Glomerular visceral epithelial cell (primary cell): ENCODE measurements at regions not wholly inside any gene's neighbourhood (a gene's known extent, or its start where the extent isn't known, plus 50 kb on each side); places are given as distances from the start of the nearest gene placed in this dataset.

ENCODE experiments used
- DNase-seq: peaks from one replicate; pipeline ENCODE4 v3.0.0-alpha.2; 2016; ENCODE audit errors: extremely low spot score

GRCh38 chr15:62773369-62774165 is 269.0 kb upstream of the TPM1 start:
- peak; percentile 72 for DNase-seq

GRCh38 chr15:62775932-62776331 is 266.6 kb upstream of the TPM1 start:
- DNase-seq, result no peak

- DNase-seq, result no peak
These were observed 264.9 kb upstream of the TPM1 start for GRCh38 chr15:62777671-62778070.

- DNase-seq, result peak; percentile 69
These were observed 263.3 kb upstream of the TPM1 start for GRCh38 chr15:62779036-62779770.

GRCh38 chr15:62779899-62780298 is 262.6 kb upstream of the TPM1 start:
- no peak for DNase-seq

GRCh38 chr15:62781081-62781497 is 261.5 kb upstream of the TPM1 start:
- peak; percentile 40 for DNase-seq

- peak; percentile 86 for DNase-seq
These were observed 260.3 kb upstream of the TPM1 start for GRCh38 chr15:62782071-62782841.

GRCh38 chr15:62782896-62783295 is 259.7 kb upstream of the TPM1 start:
- no peak for DNase-seq

- peak; percentile 80 for DNase-seq
These were observed 259.1 kb upstream of the TPM1 start for GRCh38 chr15:62783303-62783957.

- no peak for DNase-seq
These were observed 256.4 kb upstream of the TPM1 start for GRCh38 chr15:62785881-62786828.

GRCh38 chr15:62787401-62787800 is 255.1 kb upstream of the TPM1 start:
- DNase-seq, result no peak

- DNase-seq, result no peak
These were observed 254.3 kb upstream of the TPM1 start for GRCh38 chr15:62788224-62788623.

GRCh38 chr15:62790546-62790945 is 252.0 kb upstream of the TPM1 start:
- DNase-seq, result no peak

GRCh38 chr15:62791694-62792093 is 250.9 kb upstream of the TPM1 start:
- no peak for DNase-seq

- no peak for DNase-seq
These were observed 249.4 kb upstream of the TPM1 start for GRCh38 chr15:62792986-62793751.

- DNase-seq, result no peak
These were observed 248.8 kb upstream of the TPM1 start for GRCh38 chr15:62793752-62794144.

GRCh38 chr15:62795171-62795570 is 247.4 kb upstream of the TPM1 start:
- DNase-seq, result no peak

GRCh38 chr15:62795700-62796695 is 246.5 kb upstream of the TPM1 start:
- DNase-seq, result no peak

- DNase-seq, result no peak
These were observed 245.4 kb upstream of the TPM1 start for GRCh38 chr15:62797171-62797570.
